ENCODE measurements at regions not wholly inside any gene's neighbourhood (a gene's known extent, or its start where the extent isn't known, plus 50 kb on each side); places are given as distances from the start of the nearest gene placed in this dataset.

- Histone ChIP-seq H3K9me3 (replicated peaks; ENCODE audit: control insufficient read depth, insufficient read depth, low read length) (no peaks in the 10 kb centered on the region), H3K4me3 (replicated peaks in 1 of 3; ENCODE audit: insufficient read depth in 1 of 3, low read depth in 1 of 3, low read length in 3 of 3) (no peak overlapping the region), H3K9me1 (replicated peaks; ENCODE audit: control insufficient read depth, extremely low read depth, insufficient read depth, low read length) (no peaks in the 10 kb centered on the region), H4K20me1 (replicated peaks; ENCODE audit: control insufficient read depth, extremely low read depth, insufficient read depth, low read length) (no peaks in the 10 kb centered on the region), H3K27ac (ENCODE audit: insufficient read depth, low read depth, low read length) (no peak overlapping the region), H3K27me3 (ENCODE audit: control insufficient read depth in 2 of 2, insufficient read depth in 2 of 2, low read length in 2 of 2) (peaks cover 0 to 2% of the 10 kb centered on the region in 2 experiments), H3K9ac (replicated peaks; ENCODE audit: extremely low read depth, insufficient read depth, low read length) (no peak overlapping the region), H3K4me1 (ENCODE audit: control insufficient read depth, extremely low read depth, insufficient read depth, low read length) (peaks cover 9% of the 10 kb centered on the region), H3K36me3 (ENCODE audit: control insufficient read depth in 2 of 2, extremely low read depth in 1 of 2, insufficient read depth in 2 of 2, low read length in 2 of 2) (no peaks in the 10 kb centered on the region), H3K4me2 (ENCODE audit: insufficient read depth, low read length) (no peak overlapping the region), H2AFZ (ENCODE audit: low read depth, low read length) (no peak overlapping the region), H3K79me2 (ENCODE audit: control insufficient read depth, insufficient read depth, low read length) (no peaks in the 10 kb centered on the region)
- dilution Hi-C loops (cut with MboI; ENCODE audit: extremely low pct_ligation_motif_present, low sequenced_read_pairs) (no loop called here), intact Hi-C loops (cut with micrococcal nuclease) (no loop called here)
- TF ChIP-seq JUN (IDR thresholded peaks at IDR 0.05; ENCODE audit: borderline replicate concordance, insufficient read depth, insufficient read length, low read depth) (no peak), GATA2 (IDR thresholded peaks at IDR 0.05; ENCODE audit: insufficient read depth, insufficient read length, low read depth, low read length) (no peak), FOS (IDR thresholded peaks at IDR 0.05; ENCODE audit: borderline replicate concordance, insufficient read depth, low read length) (no peak), MAX (IDR thresholded peaks at IDR 0.05; ENCODE audit: insufficient read depth, insufficient read length) (no peak), EZH2 (IDR thresholded peaks at IDR 0.05; ENCODE audit: borderline replicate concordance, low read depth, low read length, severe bottlenecking) (no peak), POLR2A (IDR thresholded peaks at IDR 0.05; ENCODE audit: low read depth, low read length) (no peak), POLR2AphosphoS5 (IDR thresholded peaks at IDR 0.05; ENCODE audit: insufficient read depth, low read depth, low read length) (no peak), MYC (IDR thresholded peaks at IDR 0.05; ENCODE audit: low read depth, low read length) (no peak)
- TF ChIP-seq, protein P1, sequence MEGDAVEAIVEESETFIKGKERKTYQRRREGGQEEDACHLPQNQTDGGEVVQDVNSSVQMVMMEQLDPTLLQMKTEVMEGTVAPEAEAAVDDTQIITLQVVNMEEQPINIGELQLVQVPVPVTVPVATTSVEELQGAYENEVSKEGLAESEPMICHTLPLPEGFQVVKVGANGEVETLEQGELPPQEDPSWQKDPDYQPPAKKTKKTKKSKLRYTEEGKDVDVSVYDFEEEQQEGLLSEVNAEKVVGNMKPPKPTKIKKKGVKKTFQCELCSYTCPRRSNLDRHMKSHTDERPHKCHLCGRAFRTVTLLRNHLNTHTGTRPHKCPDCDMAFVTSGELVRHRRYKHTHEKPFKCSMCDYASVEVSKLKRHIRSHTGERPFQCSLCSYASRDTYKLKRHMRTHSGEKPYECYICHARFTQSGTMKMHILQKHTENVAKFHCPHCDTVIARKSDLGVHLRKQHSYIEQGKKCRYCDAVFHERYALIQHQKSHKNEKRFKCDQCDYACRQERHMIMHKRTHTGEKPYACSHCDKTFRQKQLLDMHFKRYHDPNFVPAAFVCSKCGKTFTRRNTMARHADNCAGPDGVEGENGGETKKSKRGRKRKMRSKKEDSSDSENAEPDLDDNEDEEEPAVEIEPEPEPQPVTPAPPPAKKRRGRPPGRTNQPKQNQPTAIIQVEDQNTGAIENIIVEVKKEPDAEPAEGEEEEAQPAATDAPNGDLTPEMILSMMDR (IDR thresholded peaks at IDR 0.05; ENCODE audit: extremely low read depth in 1 of 2, insufficient read depth in 1 of 2, low read depth in 1 of 2, low read length in 2 of 2), result no peak
- CTCF ChIA-PET, result no interaction called here
- FAIRE-seq, result no peak
- no peak for DNase-seq (ENCODE audit: low read depth, low spot score)
- POLR2A ChIA-PET, result no interaction called here
- BruUV-seq (replicated peaks), result no TSS peak
Observed at GRCh38 chr15:92719021-92719420, 63.4 kb upstream of the FAM174B start.
